GM21786 (cell line): ENCODE measurements at regions not wholly inside any gene's neighbourhood (a gene's known extent, or its start where the extent isn't known, plus 50 kb on each side); places are given as distances from the start of the nearest gene placed in this dataset.

Source experiments
- ATAC-seq: cut with Tn5 transposase; IDR thresholded peaks from one replicate; pipeline ENCODE4 v1.9.1; 2021; ENCODE audit not compliant: unreplicated experiment

DNA sequence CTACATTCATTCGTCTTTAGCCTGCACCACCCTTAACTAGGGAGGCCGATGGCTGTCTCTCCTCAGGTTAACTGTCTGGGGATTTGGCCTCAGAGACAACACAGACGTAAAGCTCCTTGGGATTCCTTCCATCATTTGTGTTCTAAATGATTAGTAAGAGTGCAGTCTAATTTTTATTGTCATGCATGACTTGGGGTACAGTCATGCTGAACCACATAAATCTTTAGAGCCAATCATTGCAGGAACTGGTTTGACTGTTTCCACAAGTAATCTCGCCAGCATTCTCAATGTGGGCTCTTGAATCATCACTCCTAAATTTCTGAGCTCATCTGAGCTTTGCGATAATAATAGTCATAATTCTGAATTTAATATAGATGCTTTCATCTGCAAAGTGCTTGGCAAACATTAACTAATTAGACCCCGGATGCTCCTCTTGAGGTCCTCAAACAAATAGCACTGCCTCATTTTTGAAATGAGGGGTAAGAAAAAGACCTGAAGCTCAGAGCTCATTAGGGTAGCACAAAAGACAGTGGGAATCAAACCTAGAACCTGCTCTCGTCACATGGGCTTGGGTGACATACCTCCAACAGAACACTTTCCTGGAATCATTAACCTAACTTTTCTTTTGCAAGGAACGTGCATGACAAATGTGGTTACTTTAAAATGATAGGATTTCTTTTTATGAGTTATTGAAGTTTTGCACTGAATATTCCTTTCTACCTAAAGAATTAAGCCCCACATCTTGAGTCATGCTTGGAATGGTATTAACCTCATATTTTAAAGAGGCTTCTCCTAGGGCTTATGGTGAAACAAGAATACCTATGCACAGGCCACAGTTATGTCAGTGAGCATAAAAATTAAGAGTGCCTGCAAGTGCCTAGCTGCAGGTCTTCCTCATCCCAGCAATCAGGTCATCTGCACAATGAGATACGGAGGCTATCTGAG is 118.9 kb upstream of the NRP1 start:
- no peak for ATAC-seq

DNA sequence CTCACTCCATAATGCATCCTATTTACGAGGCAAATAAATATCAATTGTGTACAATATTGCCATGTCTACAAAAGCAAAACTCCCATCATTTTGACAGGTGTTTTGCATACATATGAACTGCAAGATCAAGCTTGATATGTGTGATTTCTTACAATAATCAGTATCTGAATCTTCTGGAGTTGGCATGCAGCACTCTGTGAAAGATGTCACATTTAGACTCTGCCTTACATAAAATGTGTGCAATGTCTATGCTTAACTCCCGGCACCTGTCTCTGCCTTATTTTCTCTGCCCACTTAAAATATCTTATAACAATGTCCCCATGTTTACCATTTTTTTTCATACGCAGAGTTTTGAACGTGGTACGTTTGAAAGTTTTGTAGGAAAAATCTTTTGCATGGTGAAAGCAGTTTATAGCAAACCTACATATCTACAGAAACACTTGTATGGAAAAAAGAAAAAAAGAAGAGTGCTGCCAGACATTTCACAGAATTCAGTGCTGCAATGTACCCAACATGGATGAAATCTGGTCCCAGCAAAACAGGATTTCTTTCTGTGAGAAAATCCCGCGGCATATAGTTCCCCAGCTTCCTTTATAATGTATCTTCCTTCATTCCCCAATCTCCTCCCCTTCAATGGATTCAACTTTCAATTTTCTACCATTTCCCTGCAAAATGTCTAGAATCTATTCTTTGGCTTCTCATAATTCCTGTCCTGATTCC is 114.1 kb upstream of the NRP1 start:
- ATAC-seq, result no peak

GRCh38 chr10:33441561-33441960 is 107.1 kb upstream of the NRP1 start:
- no peak for ATAC-seq

- ATAC-seq, result no peak
Measured at GRCh38 chr10:33434933-33435332, 100.5 kb upstream of the NRP1 start.

DNA sequence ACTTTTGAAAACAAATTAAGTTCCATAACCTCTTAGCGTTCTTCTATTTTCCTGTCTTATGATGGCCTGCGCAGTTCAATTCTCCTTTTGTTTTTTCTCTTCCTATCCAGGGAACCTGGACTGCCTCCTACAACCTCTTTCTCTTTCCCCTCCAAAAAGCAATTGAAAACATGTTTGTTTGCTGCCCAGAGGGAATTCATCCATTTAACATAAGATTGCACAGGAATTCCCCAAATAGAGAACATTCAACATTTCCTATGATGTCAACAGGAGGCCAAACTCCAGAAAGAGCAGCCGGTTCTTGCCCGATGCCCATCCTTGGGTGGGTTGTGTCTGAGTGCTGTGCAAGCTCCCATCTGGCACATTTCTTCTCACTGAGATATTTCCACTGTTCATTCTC is 94.2 kb upstream of the NRP1 start:
- no peak for ATAC-seq

DNA sequence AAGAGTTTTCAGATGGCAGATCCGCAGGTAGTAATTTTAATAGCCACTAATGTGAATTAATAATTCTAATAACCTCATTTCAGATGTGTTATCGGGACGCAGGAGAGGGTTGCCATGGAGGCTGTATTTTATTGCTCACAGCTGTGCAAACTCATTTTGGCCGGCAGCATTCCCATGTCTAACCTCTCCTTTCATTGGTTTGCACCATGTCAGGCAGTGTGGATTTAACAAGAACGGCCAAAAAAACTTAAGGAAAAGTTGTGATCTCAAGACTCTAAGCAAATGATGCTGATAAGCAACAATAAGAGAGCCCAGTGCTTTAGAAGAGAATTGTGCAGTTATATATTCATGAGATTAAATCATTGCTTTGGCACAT is 88.7 kb upstream of the NRP1 start:
- no peak for ATAC-seq

DNA sequence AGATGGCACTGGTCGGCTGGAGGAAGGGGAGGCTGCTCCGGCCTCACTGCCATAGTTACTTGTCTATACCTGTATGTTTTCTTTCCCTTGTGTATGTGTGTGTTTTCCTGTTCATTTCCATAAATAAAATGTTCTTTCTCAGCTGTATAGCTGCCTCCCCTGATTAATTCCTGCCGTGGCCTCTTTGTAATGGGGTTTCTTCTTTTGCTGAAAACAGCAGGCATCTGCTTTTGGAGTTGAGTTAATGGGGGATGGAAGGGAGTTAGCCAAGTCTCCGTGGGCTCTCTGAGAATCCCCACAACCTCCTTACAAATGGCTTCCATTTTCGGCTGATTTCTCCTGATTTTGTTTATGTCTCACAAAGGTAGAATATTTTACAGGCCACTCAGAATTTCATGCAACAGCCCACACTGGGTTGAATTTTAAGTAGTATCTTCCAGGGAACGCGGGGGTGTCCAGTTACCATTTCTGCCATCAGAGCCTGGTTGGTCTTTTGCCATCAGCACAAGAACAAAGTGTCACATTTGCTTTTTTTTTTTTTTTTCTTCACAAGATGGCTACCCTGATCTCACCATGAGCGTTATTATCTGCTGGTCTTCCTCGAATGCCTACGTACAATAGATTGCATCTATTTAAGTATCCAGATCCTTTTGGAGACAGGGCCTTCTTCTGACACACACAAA is 88.1 kb upstream of the NRP1 start:
- ATAC-seq, result no peak

- no peak for ATAC-seq
Measured at GRCh38 chr10:33421789-33422462, 87.5 kb upstream of the NRP1 start.

GRCh38 chr10:33419311-33419710 is 84.8 kb upstream of the NRP1 start:
- ATAC-seq, result no peak

DNA sequence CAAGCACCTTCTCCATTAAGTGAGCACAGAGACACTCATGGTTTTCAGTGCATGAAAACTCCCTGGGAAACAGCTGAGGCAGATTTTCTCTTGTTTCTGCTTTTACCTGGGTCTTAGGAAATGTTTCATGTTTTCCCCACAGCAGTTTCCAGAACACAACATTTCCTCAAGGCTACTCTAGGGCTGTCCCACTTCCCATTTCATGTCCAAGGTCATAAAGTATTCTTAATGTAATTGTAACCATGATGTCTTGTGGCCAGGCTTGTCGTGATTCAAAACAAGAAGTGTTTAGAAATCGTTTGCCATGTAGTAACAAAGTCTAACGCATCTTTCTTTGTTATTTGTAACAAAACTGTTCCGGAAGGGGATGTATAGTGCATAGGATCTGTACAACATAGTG is 83.8 kb upstream of the NRP1 start:
- no peak for ATAC-seq

DNA sequence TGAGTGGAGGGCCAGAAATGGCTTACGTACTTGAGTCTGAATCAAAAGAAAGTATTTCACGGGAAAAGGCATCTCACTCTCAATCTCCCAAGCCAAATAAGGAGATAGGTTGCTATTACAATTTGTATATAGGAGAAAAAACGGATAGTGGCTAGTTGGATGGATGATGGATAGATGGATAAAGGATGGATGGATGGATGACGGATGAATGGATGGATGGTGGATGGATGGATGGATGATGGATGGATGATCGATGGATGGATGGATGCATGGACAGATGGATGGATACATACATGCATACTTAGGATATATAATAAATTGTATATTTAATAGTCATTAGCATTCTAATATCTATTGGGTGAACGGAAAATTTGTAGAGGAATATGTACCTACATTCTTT is 82.2 kb upstream of the NRP1 start:
- no peak for ATAC-seq

GRCh38 chr10:33416209-33416608 is 81.7 kb upstream of the NRP1 start:
- no peak for ATAC-seq

DNA sequence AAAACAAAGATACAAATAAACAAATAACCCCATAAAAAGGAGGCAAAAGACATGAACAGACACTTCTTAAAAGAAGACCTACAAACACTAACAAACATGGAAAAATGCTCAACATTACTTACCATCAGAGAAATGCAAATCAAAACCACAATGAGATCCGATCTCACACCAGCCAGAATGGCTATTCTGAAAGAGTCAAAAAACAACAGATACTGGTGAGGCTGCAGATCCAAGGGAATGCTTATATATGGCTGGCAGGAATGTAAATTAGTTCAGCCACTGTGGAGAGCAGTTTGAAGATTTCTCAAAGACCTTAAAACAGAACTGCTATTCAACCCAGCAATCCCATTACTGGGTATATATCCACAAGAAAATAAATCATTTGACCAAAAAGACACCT is 80.4 kb upstream of the NRP1 start:
- ATAC-seq, result no peak

GRCh38 chr10:33412653-33413361 is 78.3 kb upstream of the NRP1 start:
- no peak for ATAC-seq

GRCh38 chr10:33412241-33412640 is 77.8 kb upstream of the NRP1 start:
- no peak for ATAC-seq

GRCh38 chr10:33410860-33411234 is 76.4 kb upstream of the NRP1 start:
- ATAC-seq, result no peak

- ATAC-seq, result no peak
Measured at GRCh38 chr10:33410096-33410859, 75.8 kb upstream of the NRP1 start.

DNA sequence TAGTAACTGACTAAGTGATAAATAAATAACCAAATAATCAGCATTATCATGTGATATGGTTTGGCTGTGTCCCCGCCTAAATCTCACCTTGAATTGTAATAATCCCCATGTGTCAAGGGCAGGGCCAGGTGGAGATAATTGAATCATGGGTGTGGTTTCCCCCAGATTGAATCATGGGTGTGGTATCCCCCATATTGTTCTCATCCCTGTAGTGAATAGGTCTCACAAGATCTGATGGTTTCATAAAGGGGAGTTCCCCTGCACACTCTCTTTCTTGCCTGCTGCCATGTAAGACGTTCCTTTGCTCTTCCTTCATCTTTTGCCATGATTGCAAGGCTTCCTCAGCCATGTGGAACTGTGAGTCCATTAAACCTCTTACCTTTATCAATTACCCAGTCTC is 72.1 kb upstream of the NRP1 start:
- ATAC-seq, result no peak

DNA sequence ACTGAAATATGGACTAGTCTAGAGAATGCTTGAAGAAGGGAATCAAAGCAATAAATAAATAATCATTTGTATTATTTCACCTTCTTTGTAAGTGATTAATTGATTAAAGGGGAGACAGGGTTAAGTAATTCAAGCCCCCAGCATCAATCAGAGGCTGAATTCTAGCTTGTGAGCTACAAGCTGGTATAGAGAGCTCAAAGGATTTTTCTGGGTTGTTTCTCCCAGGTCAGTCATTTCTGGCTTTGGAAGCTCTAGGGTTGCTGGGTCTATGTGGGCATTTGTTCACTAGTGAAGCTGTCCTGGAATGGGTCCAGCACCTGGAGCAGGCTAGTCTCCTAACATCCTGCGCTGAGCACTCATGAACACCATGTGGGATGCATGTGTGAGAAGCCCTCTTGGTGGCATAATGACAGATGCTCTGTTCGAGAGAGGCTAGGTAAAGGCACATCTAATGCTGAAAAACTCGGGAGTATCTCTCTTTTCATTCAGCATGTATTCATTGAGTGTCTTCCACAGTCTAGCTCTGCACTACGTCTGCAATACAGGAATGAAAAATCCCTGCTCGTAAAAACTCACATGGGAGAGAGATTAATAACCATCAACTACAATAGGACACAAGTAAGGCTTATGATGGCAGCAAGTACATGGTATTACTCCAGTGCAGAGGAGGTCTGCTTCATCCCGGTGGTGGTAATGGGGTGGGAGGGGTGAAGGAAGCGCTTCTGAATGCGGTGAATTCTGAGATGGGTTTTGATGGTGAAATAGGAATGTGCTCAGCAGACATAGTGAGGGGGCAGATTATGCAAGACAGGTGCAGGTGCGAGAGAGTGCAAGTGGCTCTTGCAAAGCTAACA is 68.0 kb upstream of the NRP1 start:
- no peak for ATAC-seq
